LNCaP clone FGC (cell line): ENCODE measurements at regions not wholly inside any gene's neighbourhood (a gene's known extent, or its start where the extent isn't known, plus 50 kb on each side); places are given as distances from the start of the nearest gene placed in this dataset.
"Not testable (repeated sequence)": the region's sequence is repeated elsewhere in the genome, so short reads cannot be mapped to it uniquely, and the experiment has no call there.

Source experiments
- DNase-seq: peaks from one replicate; pipeline ENCODE4 v3.0.0-alpha.2; 2011; ENCODE audit warnings: low read depth
- H3K4me3 ChIP-seq: 2 replicates; pipeline ENCODE4 v1.5.1; 2011; ENCODE audit warnings: mild to moderate bottlenecking, low read depth, low read length, control low read depth
- TF ChIP-seq, protein P1 (sequence below): IDR thresholded peaks from 2 replicates; pipeline ENCODE4 v1.5.1; 2012; ENCODE audit warnings: mild to moderate bottlenecking; ENCODE audit not compliant: control insufficient read depth, insufficient read depth; ENCODE audit errors: extremely low read depth

DNA sequence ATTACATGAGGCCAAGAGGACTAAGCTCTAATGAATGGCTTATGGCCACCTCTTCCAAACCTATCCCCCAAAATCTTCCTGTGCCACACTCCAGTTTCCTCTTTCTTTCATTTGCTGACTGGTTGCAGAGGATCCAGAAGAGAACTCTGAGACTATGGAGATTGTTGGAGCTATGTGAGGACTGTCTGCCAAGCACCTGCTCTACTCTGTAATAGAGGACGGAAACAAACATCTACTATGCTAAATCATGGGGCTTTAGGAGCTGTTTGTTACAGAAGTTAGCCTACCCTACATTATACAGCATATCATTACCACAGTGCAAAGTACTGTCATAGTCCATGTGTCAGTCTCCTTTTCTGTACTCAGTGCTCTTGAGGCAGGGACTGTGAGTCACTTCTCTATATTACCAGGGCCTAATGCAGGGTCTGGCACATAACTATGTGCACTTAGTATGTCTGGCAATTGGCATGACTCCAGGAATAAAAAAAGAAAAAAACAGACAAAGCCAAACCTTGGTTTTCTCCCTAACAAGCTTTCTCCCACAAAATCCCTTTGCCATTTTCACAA lies 95.1 kb downstream of the RPAP3 start:
- TF ChIP-seq, protein P1, sequence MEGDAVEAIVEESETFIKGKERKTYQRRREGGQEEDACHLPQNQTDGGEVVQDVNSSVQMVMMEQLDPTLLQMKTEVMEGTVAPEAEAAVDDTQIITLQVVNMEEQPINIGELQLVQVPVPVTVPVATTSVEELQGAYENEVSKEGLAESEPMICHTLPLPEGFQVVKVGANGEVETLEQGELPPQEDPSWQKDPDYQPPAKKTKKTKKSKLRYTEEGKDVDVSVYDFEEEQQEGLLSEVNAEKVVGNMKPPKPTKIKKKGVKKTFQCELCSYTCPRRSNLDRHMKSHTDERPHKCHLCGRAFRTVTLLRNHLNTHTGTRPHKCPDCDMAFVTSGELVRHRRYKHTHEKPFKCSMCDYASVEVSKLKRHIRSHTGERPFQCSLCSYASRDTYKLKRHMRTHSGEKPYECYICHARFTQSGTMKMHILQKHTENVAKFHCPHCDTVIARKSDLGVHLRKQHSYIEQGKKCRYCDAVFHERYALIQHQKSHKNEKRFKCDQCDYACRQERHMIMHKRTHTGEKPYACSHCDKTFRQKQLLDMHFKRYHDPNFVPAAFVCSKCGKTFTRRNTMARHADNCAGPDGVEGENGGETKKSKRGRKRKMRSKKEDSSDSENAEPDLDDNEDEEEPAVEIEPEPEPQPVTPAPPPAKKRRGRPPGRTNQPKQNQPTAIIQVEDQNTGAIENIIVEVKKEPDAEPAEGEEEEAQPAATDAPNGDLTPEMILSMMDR: no peak
- DNase-seq: no peak
- no peak overlapping the region for H3K4me3 ChIP-seq

DNA sequence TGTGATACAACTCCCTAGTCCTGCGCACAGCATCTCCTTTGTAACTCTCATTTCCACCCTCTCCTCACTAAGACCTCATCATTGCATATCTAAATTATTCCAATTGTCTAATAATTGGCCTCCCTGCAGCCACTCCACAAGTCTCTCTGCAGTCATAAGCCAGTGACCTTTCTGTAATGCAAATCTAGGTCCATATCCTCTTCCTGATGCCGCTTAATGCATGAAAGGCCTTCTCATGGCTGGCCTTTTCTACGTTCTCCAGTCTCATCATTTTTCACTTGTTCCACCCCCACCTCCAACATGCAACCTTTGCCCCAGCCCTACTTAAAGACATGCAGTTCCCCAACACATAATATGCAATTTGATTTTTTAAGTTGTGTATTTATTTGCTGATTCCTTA lies 96.0 kb downstream of the RPAP3 start:
- TF ChIP-seq, protein P1: no peak
- H3K4me3 ChIP-seq: no peak overlapping the region
- DNase-seq: no peak

DNA sequence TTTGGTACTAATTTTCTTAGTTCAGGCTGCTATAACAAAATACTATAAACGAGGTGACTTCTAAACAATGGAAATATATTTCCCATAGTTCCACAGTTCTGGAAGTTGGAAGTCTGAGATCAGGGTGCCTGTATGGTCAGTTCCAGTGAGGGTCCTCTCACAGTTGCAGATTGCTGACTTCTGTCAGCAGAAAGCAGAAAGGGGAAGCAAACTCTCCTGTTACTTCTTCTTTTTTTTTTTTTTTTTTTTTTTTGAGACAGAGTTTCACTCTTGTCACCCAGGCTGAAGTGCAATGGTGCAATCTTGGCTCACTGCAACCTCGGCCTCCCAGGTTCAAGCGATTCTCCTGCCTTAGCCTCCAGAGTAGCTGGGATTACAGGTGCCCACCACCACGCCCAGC lies 97.2 kb downstream of the RPAP3 start:
- H3K4me3 ChIP-seq, DNase-seq: not testable (repeated sequence)

DNA sequence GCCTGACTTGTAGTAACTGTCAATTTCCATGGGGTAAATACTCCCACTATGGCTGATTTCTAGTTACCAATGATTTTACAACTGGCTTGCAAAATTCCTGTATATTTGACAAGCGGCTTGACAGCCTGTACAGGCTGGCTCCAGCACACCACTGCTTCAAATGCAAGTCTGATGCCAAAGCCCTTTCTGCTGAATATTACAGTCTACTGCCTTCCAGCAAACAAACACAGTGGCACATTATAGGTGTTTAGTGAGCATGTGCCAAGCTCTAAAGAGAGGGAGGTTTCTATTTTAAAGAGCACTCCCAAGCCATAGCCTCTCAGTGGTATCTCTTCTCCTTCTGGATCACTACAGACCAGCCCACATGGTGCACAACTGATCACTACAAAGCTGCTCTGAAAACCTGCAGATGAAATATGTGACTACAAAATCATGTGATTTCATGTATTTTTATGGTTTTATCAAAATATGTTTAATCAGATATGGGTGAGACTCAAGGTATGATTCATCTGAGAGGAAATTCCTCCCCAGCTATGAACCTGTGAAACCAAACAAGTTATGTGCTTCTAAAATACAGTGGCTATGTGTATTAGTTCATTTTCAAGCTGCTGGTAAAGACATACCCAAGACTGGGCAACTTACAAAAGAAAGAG lies 101.5 kb downstream of the RPAP3 start:
- TF ChIP-seq, protein P1: no peak
- DNase-seq: peak; percentile 58
- H3K4me3 ChIP-seq: no peak overlapping the region

DNA sequence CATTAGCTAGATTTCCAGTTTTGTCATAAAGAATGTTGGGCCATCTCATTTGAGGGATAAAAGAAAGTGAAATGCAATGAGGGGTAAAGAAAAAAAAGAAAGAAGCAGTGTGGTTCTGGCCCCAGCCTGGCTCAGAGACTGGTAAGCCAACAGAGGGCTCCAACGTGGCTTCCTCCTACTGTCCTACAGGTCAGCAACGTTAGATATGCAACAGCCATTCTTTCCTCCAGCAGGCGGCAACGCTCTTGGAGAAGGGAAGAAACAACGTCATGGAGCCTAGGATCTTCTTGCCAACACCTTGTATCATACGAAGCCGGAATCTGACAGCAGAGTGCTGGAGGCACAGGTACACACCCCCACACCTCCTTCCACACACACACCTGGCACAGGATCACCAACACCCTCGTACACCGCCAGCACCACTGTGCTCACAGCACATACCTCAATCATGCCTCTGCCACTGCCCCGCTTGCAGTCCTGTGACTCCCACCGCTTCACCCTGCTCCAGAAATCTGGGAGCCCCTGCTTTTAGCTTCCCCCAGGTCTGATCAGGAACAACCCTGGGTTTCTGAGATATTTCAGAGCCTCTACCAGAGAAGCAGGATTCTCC lies 102.8 kb downstream of the RPAP3 start:
- TF ChIP-seq, protein P1: no peak
- no peak overlapping the region for H3K4me3 ChIP-seq
- no peak for DNase-seq

DNA sequence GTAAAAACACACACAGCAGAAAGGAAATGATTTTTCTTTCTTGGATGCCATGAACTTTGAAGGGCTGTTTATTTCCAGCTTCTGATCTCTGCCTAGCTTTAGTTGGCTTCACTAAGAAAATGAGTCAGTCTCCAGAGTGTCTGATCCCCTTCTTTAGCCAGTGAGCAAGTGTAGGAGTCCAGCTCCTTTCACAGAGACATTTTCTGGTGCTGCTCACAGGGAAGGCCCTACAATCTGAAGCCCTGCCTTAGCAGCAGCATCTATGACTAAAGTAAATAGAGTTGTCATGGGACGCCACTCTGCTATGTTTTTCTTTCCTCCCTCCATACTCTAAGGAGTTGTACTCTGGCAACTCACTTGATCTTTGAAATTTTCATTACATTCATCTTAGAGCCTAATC lies 103.5 kb downstream of the RPAP3 start:
- TF ChIP-seq, protein P1: no peak
- no peak for DNase-seq
- no peak overlapping the region for H3K4me3 ChIP-seq

DNA sequence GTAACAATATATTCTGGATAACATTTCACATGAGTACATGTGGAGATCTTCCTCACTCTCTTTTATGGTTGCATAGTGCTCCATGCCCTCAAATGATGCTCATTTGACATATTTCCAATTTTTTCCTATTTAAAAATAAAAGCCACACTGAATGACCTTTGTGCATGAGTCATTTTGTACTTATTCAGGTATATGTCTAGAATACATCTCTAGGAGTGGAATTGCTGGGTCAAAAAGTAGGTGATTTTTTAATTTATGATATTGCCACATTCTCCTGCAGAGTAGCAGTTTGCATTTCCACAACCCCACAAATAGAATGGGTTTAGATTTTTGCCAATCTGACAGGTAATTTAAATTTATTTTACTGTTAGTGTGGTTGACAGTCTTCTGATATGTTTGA lies 104.8 kb downstream of the RPAP3 start:
- DNase-seq: no peak
- H3K4me3 ChIP-seq: no peak overlapping the region
- TF ChIP-seq, protein P1: no peak
